Tongue (tissue), 1 donor: ENCODE measurements at regions not wholly inside any gene's neighbourhood (a gene's known extent, or its start where the extent isn't known, plus 50 kb on each side); places are given as distances from the start of the nearest gene placed in this dataset.

Experiments
- DNase-seq: peaks from one replicate; pipeline ENCODE4 v3.0.0-alpha.2; 2015

- no peak for DNase-seq
These were observed 53.0 kb upstream of the RAB18 start for GRCh38 chr10:27451054-27451453.

DNA sequence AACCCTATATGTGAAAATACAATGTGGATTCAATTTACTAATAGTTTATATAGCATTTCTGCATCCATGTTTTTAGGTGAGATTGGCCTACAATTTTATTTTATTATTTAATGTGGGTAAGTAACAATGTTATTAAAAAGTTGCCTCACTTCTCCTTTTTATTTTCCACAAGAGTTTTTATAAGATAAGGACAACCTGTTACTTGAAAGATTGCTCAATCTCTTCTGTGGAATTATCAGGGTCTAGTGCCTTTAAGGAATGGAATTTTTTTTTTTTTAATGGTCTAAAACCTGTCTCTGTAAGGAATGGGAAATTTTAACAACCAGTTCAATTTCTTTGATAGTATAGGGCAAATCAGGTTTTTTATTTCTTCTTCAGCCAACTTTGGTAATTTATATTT, 53.9 kb upstream of the RAB18 start:
- no peak for DNase-seq

DNA sequence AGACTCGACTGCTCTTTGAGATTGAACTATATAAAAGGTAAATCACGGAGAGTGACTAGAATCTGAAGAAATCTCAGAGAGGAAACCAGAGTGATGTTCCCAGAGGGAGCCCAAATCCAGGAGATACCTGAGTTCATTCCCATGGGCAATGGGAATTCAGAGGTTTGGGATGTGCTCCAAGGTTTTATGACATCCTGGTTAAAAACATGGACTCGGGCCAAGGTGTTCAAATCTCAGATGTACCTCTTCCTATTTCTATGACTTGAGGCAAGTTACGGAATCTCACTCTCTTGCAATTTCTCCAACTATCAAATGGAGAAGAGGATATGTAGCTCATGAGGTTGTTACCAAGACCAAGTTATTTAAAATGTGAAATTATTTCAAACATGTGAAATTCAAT, 54.5 kb upstream of the RAB18 start:
- DNase-seq, result no peak

GRCh38 chr10:27448921-27449320, 55.2 kb upstream of the RAB18 start:
- DNase-seq, result no peak

DNA sequence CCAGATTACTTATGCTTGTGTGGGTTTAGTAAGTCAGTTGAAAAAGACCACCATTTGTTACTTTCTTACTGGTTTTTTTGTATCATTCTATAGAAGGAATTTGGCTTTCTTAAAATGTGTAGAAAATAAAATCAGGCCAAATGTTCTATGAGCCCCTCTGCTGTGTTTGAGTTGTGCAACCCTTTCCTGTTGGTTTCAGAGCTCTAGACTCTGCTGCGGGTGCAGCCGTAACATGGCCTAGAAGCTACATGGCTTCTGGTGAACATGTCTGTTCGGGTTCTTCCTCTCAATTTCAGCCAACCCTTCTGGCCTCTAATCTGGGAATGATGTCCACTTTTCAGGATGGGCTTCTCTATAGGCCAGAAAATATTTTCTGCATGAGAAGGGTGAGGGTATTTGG, 56.6 kb upstream of the RAB18 start:
- no peak for DNase-seq

DNA sequence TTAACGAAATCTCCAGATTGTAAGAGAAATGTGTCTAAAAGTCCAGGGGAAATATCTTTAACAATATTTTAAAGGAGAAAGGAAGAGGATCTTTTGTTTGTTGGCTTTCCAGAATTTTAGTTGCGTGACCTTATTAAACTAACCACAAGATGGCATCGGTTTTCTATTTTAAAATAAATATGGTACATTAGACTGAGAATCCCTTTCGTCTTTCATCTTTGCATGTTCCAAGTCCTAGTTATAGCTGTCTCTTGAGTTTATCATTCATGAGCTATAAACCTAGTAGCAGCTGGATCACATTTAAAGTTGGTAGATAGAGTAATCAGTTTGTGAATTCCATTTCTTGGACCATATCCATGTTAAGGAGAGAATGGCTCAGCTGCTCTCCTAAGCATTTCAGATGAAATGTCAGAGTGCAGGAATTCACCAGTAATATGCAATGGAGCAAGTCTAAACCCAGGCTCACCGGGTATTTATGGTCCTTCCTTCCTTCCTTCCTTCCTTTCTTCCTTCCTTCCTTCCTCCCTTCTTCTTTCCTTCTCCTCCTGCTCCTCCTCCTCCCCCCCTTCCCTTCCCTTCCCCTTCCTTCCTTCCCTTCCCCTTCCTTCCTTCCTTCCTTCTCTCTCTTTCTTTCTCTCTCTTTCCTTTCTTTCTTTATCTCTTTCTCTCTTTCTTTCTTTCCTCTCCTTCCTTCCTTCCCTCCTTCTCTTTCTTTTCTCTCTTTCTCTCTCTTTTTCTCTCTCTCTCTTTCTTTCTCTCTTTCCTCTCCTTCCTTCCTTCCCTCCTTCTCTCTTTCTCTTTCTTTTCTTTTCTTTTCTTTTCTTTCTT, 57.8 kb upstream of the RAB18 start:
- peak; percentile 69 for DNase-seq

DNA sequence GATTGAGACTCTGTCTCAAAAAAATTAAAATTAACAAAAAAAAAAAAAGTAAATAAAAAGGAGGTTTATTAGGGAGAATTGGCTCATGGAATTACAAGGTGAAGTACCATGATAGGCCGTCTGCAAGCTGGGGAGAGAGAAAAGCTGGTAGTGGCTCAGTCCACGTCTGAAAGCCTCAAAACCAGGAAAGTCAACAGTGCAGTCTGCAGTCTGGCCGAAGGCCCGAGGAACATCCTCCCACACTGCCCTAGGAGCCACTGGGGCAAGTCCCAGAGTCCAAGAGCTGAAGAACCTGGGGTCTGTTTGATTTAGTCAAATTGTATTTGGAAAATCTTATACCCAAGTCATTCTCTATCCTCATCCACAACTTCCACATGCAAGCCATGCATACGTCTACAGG, 59.0 kb upstream of the RAB18 start:
- no peak for DNase-seq

GRCh38 chr10:27440478-27440877, 63.6 kb upstream of the RAB18 start:
- DNase-seq, result peak; percentile 5

DNA sequence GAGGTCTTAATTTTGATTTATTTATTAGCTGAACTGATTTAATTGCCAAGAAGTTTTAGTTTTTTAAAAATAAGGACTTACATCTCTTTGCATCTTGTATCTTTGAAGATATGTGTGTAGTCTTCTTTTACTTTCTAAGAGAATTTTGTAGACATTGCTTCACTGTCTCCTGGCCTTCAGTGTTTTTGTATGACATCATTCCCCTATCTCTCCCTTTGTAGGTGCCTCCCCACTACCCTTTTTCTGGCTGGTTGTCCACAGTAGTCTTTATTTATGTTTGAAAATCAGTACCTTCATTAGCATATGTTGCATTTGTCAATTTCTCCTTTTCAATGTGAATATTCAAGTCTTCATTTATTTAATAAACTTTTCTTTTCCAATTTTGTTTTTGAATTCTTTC, 64.1 kb upstream of the RAB18 start:
- no peak for DNase-seq

GRCh38 chr10:27439101-27439500, 65.0 kb upstream of the RAB18 start:
- no peak for DNase-seq

DNA sequence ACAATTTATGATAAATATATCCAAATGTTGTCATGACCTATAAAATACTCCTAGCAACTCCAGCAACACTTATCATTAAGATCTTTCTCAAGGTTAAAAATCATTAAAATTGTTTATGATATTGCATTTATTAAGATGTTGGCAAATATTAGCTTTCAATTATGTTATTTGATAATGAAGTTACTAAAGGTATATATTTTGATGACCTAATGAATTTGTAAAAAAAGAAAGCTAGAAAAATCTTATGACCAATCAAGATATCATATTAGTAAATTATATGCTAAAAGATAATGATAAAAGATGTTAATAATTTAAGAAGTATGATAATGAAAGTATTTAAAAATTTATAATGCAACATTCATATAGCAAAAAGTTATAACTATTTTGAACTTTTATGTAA, 66.3 kb upstream of the RAB18 start:
- DNase-seq, result no peak

DNA sequence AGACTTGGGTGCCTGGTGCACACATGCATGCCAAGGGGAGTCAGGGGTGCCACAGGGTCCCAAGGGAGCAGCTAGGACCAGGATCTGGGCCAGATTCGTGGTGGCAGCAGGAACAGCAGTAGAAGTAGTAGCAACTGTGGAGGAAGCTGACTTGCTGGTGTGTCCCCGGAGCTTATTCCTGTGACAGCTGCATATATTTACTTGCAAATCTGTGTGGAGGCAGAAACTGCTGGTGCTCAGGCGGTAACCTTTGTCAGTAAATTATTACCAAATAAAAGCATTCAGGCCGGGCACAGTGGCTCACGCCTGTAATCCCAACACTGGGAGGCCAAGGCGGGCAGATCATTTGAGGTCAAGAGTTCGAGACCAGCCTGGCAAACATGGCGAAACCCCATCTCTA, 67.4 kb upstream of the RAB18 start:
- peak; percentile 16 for DNase-seq

GRCh38 chr10:27433976-27434375, 70.1 kb upstream of the RAB18 start:
- DNase-seq, result no peak

DNA sequence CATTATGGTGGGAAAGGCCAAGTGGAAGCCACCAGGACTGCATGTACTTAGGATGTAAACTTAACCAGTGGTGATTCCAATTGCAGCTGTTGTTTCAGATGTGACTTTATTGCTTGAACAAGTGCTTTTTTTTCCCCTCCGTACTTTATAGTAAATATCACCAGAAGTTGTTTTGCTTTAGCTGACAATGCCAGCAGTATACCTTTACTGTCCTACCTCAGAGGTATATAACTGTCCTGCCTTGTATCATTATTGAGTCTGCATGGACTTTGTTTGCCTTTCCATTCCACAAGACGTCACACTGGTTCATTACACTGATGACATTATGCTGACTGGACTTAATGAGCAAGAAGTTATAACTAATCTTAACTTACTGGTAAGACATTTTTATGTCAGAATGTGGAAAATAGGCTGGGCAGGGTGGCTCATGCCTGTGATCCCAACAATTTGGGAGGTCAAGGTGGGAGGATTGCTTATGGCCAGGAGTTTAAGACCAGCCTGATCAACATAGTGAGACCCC, 77.1 kb upstream of the RAB18 start:
- DNase-seq, result no peak

GRCh38 chr10:27413831-27414348, 90.2 kb upstream of the RAB18 start:
- no peak for DNase-seq

DNA sequence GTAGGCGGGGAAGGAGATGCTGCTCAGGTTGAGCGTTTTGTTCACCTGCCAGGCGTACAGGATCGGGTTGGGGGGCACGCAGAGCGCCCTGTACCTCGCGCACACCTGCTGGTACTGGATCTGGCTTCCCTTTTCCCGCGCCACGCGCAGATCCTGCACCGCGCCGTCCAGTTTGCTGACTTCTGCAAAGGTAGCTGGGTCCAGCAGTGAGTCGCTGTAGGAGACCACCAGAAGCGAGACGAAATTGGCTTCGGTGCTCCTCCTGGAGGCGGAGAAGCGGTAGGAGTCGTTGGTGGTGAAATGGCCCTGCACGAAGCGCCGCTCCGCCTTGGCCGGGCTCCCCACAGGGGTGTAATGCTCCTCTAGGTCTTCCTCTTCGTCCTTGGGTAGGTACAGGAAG, 90.7 kb upstream of the RAB18 start:
- DNase-seq, result no peak

DNA sequence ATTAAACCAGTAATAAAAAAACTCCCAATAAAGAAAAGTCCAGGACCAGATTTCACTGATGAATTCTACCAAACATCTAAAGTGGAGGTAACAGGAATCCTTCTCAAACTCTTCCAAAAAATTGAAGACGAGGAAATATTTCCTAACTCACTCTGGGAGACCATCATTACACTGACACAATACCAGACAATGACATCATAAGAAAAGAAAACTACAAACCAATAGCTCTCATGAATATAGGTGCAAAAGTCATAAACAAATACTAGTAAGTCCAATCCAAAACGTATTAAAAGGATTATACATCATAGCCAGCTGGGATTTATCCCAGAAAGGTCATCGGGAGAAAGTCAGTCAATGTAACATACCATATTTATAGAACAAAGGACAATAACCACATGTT, 94.0 kb upstream of the RAB18 start:
- peak; percentile 8 for DNase-seq

- DNase-seq, result no peak
These were observed 96.8 kb upstream of the RAB18 start for GRCh38 chr10:27407271-27407670.

DNA sequence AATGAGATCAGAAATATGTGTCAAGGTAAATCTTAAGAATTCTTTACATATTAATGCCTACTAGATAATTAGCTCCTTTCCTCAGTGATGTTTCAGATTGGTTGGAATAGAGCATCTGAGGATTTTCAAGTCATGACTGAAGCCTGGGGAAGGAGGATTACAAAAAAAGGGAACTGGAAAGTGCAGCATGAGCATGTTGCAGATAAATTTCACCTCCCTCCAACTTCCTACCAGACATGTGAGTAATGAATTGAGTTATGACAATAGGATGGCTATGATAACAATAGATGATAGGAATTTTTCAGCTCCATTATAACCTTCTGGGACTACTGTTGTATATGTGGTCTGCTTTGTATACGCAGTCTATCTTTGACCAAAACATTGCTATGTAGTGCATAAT, 104.2 kb upstream of the RAB18 start:
- no peak for DNase-seq

- DNase-seq, result no peak
These were observed 110.1 kb upstream of the RAB18 start for GRCh38 chr10:27393961-27394360.

DNA sequence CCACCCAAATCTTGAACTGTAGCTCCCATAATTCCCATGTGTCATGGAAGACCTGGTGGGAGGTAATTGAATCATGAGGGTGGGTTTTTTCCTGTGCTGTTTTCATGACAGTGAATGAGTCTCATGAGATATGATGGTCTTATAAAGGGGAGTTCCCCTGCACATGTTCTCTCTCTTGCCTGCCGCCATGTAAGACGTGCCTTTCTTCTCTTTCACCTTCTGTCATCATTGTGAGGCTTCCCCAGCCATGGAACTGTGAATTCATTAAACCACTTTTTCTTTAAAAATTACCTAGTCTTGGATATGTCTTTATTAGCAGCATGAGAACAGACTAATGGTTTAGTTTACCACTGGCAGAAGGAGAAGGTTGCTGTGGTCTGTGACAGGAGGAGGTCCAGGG, 111.5 kb upstream of the RAB18 start:
- DNase-seq, result no peak

DNA sequence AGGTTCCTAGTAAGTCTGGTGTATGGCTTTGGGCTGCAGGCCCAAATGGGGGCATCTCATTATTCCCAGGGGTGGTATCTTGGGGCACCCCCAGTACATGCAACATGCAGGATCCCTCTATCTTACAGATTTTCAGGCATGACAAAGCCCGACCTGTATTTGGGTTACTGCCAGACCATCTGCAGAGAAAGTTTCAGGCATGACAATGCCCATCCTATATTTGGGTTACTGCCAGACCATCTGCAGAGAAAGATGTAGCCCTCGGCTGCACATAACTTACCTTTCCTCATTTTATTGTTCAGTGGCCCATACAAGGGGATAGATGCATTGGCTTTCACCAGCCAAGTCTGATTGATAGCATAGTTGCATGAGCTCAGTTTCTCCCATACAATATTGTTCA, 112.2 kb upstream of the RAB18 start:
- no peak for DNase-seq

DNA sequence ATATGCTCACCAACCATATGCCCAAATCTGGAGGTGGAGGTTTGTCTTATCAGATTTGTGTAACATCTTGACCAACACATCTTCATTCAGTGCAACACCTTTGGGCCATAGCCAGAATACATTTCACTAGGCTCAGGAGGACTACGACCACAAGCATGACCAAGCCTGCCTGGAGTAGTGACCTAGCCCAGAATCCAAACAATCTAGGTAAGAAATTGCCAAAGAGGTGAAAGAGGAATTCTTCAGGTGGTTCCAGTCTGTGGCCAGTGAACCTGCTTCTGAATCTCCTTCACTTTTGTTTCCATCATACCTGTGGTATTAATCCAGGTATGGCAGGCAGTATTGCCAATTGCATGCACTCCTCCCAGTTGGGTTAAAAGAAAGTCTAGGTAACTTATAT, 112.8 kb upstream of the RAB18 start:
- no peak for DNase-seq

DNA sequence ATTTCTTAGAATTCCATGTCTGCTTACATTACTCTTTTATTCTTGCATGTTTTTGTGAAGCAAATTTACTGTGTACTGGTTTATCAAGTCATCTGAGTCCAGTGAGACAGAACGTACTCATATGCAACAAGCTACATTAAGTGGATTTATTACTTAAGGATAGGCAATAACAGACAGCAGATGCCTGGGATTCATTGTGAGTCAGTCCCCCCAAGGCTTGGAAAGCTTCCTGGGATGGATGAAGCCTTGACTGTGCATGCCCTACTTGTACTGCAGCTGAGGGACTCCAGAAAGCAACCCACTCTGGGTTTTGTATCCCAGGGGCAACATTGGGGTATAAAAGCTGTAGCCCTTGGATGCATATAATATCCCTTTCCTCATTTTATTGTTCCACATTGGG, 113.4 kb upstream of the RAB18 start:
- DNase-seq, result no peak
